Adrenal gland (tissue), 9 donors: ENCODE measurements at regions not wholly inside any gene's neighbourhood (a gene's known extent, or its start where the extent isn't known, plus 50 kb on each side); places are given as distances from the start of the nearest gene placed in this dataset.

Experiments used
- DNase-seq, 7 donors: peaks; one replicate each; pipeline ENCODE4 v3.0.0-alpha.2; 2019 to 2020
- H3K27ac ChIP-seq, 5 donors: fragments of 200-600 bp; sonication (generic) in 4 of 5; 1 replicate in 3 of 5; 2 replicates in 2 of 5; pipeline versions ENCODE4 v1.5.1 to v1.8.0; 2016 to 2020; ENCODE audit warnings: mild to moderate bottlenecking in 1 of 5
- H3K27me3 ChIP-seq: fragments of 200-600 bp; 2 replicates; pipeline ENCODE4 v1.8.0; 2021
- H3K36me3 ChIP-seq, 2 donors: fragments of 200-600 bp; replicated peaks in 1 of 2; 1 replicate in 1 of 2; 2 replicates in 1 of 2; pipeline versions ENCODE4 v1.5.1 to v1.8.0; 2018 to 2022
- H3K4me1 ChIP-seq, 2 donors: fragments of 200-600 bp; replicated peaks in 1 of 2; 1 replicate in 1 of 2; 2 replicates in 1 of 2; pipeline versions ENCODE4 v1.5.1 to v1.8.0; 2018 to 2021
- H3K4me3 ChIP-seq, 4 donors: fragments of 200-600 bp; sonication (generic) in 3 of 4; one replicate each; pipeline ENCODE4 v1.5.1; 2016 to 2018
- H3K9me3 ChIP-seq, 3 donors: fragments of 200-600 bp; sonication (generic) in 1 of 3; replicated peaks in 1 of 3; 1 replicate in 2 of 3; 2 replicates in 1 of 3; pipeline versions ENCODE4 v1.5.1 to v1.8.0; 2016 to 2021
- CTCF ChIP-seq, 6 experiments: fragments of 450-650 bp in 4 of 6; fragments of 200-600 bp in 2 of 6; sonication (generic) in 1 of 6; IDR thresholded peaks; 1 replicate in 5 of 6; 2 replicates in 1 of 6; pipeline versions ENCODE4 v1.5.1 to v1.8.0; 2016 to 2021; ENCODE audit warnings: antibody characterized with exemption in 6 of 6, mild to moderate bottlenecking in 2 of 6, moderate library complexity in 1 of 6
- POLR2A ChIP-seq, 2 donors: fragments of 450-650 bp; IDR thresholded peaks; one replicate each; pipeline ENCODE4 v1.6.1; 2017; ENCODE audit warnings: antibody characterized with exemption in 2 of 2, mild to moderate bottlenecking in 2 of 2, moderate library complexity in 1 of 2
- WGBS, 4 donors: extraction: QIAGEN DNeasy Blood & Tissue Kit in 2 of 4; methylation state at CpG; one replicate each; pipeline versions ENCODE4 v1.1.5 to v1.1.7; 2013 to 2017; 5-methylcytosine and 5-hydroxymethylcytosine counted together
- intact Hi-C, 2 donors: fragments of 100-400 bp; cut with DNase I; formaldehyde crosslinking; loops; one replicate each; pipeline versions ENCODE4 v1.14.1 to v1.15.0; 2022 to 2023
- donor health status: healthy with polysubstance abuse.
- donor health status: Bipolar disorder and iron deficiency.
- donor health status: DM: yes; HTN: yes; CAD: no.
- donor health status: DM: no; HTN: no; CAD: no.
- donor health status: DM: no; HTN: no; CAD: no.

GRCh38 chr16:51427085-51427484 is 276.0 kb upstream of the SALL1 start:
- no peaks in the 10 kb centered on the region for H3K27me3 ChIP-seq
- DNase-seq = no peak
- no peaks in the 10 kb centered on the region for H3K9me3 ChIP-seq
- no peak for TF ChIP-seq POLR2A (IDR thresholded peaks at IDR 0.05)
- no peak overlapping the region for H3K4me3 ChIP-seq
- intact Hi-C loops = no loop called here
- H3K4me1 ChIP-seq = no peaks in the 10 kb centered on the region
- H3K27ac ChIP-seq = no peak overlapping the region
- 0 to 32% (median 15%) methylated on average over 1 of the region's 1 CpG for whole genome bisulfite sequencing, 4 donors
- H3K36me3 ChIP-seq = no peaks in the 10 kb centered on the region

GRCh38 chr16:51426276-51426675 is 275.2 kb upstream of the SALL1 start:
- intact Hi-C loops = no loop called here
- DNase-seq = no peak
- Histone ChIP-seq H3K27ac (no peak overlapping the region), H3K27me3 (no peaks in the 10 kb centered on the region), H3K9me3 (no peaks in the 10 kb centered on the region), H3K4me3 (no peak overlapping the region), H3K4me1 (no peaks in the 10 kb centered on the region), H3K36me3 (no peaks in the 10 kb centered on the region)
- TF ChIP-seq POLR2A (IDR thresholded peaks at IDR 0.05) (no peak), CTCF (IDR thresholded peaks at IDR 0.05) (no peak)
- 30 to 40% (median 33%) methylated on average over 5 of the region's 5 CpGs for WGBS, 4 donors

GRCh38 chr16:51420247-51420646 is 269.2 kb upstream of the SALL1 start:
- DNase-seq = no peak

GRCh38 chr16:51419768-51420167 is 268.7 kb upstream of the SALL1 start:
- Histone ChIP-seq H3K4me3 (no peak overlapping the region), H3K27ac (no peak overlapping the region), H3K27me3 (no peaks in the 10 kb centered on the region), H3K4me1 (no peaks in the 10 kb centered on the region), H3K9me3 (no peaks in the 10 kb centered on the region), H3K36me3 (no peaks in the 10 kb centered on the region)
- intact Hi-C loops = no loop called here
- WGBS, 4 donors = 24 to 61% (median 53%) methylated on average over 2 of the region's 2 CpGs
- DNase-seq = no peak
- TF ChIP-seq CTCF (IDR thresholded peaks at IDR 0.05) (no peak), POLR2A (IDR thresholded peaks at IDR 0.05) (no peak)

More at GRCh38 chr16:51420247-51420646, 269.2 kb upstream of the SALL1 start:
- Histone ChIP-seq H3K4me3 (no peak overlapping the region), H3K9me3 (no peaks in the 10 kb centered on the region), H3K4me1 (no peaks in the 10 kb centered on the region), H3K36me3 (no peaks in the 10 kb centered on the region), H3K27me3 (no peaks in the 10 kb centered on the region), H3K27ac (no peak overlapping the region)
- TF ChIP-seq CTCF (IDR thresholded peaks at IDR 0.05) (no peak), POLR2A (IDR thresholded peaks at IDR 0.05) (no peak)
- intact Hi-C loops = no loop called here
- 41 to 60% (median 51%) methylated on average over 2 of the region's 2 CpGs for WGBS, 4 donors

- intact Hi-C loops = no loop called here
- WGBS, 4 donors = 58 to 64% (median 62%) methylated on average over 6 of the region's 6 CpGs
- no peak for DNase-seq
Observed at GRCh38 chr16:51418258-51418657, 267.2 kb upstream of the SALL1 start.

More at GRCh38 chr16:51418258-51418657, 267.2 kb upstream of the SALL1 start:
- no peaks in the 10 kb centered on the region for H3K27me3 ChIP-seq
- no peaks in the 10 kb centered on the region for H3K9me3 ChIP-seq
- no peaks in the 10 kb centered on the region for H3K36me3 ChIP-seq
- no peak overlapping the region for H3K27ac ChIP-seq
- TF ChIP-seq CTCF (IDR thresholded peaks at IDR 0.05) = no peak
- no peak overlapping the region for H3K4me3 ChIP-seq
- no peaks in the 10 kb centered on the region for H3K4me1 ChIP-seq
